NCI-H1105 (cell line): ENCODE measurements at regions not wholly inside any gene's neighbourhood (a gene's known extent, or its start where the extent isn't known, plus 50 kb on each side); places are given as distances from the start of the nearest gene placed in this dataset.

Source experiments
- DNase-seq: peaks from one replicate; lab custom pipeline; 2025; lab: John Stamatoyannopoulos, UW

- no peak for DNase-seq
Observed at GRCh38 chr4:123747016-123747415, 350.4 kb downstream of the SPRY1 start.

GRCh38 chr4:123748806-123749205, 352.2 kb downstream of the SPRY1 start:
- DNase-seq = no peak

- DNase-seq = no peak
Observed at GRCh38 chr4:123749383-123749782, 352.8 kb downstream of the SPRY1 start.

- DNase-seq = no peak
Observed at GRCh38 chr4:123750044-123750443, 353.4 kb downstream of the SPRY1 start.

GRCh38 chr4:123755655-123756054, 359.1 kb downstream of the SPRY1 start:
- DNase-seq = no peak

- no peak for DNase-seq
Observed at GRCh38 chr4:123767806-123768205, 371.2 kb downstream of the SPRY1 start.

- no peak for DNase-seq
Observed at GRCh38 chr4:123770884-123771283, 374.3 kb downstream of the SPRY1 start.

- no peak for DNase-seq
Observed at GRCh38 chr4:123776267-123776666, 379.7 kb downstream of the SPRY1 start.

- DNase-seq = no peak
Observed at GRCh38 chr4:123777373-123777772, 380.8 kb downstream of the SPRY1 start.

- DNase-seq = no peak
Observed at GRCh38 chr4:123783151-123783790, 386.7 kb downstream of the SPRY1 start.

GRCh38 chr4:123783921-123784320, 387.3 kb downstream of the SPRY1 start:
- no peak for DNase-seq

GRCh38 chr4:123784626-123785025, 388.0 kb downstream of the SPRY1 start:
- no peak for DNase-seq

- no peak for DNase-seq
Observed at GRCh38 chr4:123785538-123785937, 388.9 kb downstream of the SPRY1 start.

GRCh38 chr4:123786163-123786915, 389.7 kb downstream of the SPRY1 start:
- no peak for DNase-seq

- no peak for DNase-seq
Observed at GRCh38 chr4:123786920-123787319, 390.3 kb downstream of the SPRY1 start.

- no peak for DNase-seq
Observed at GRCh38 chr4:123787512-123788080, 391.0 kb downstream of the SPRY1 start.

- no peak for DNase-seq
Observed at GRCh38 chr4:123788577-123788976, 392.0 kb downstream of the SPRY1 start.

GRCh38 chr4:123790681-123791080, 394.1 kb downstream of the SPRY1 start:
- no peak for DNase-seq

- no peak for DNase-seq
Observed at GRCh38 chr4:123802082-123802645, 405.6 kb downstream of the SPRY1 start.

- no peak for DNase-seq
Observed at GRCh38 chr4:123802933-123803332, 406.3 kb downstream of the SPRY1 start.

- no peak for DNase-seq
Observed at GRCh38 chr4:123804196-123804721, 407.7 kb downstream of the SPRY1 start.

- DNase-seq = no peak
Observed at GRCh38 chr4:123806056-123806455, 409.5 kb downstream of the SPRY1 start.

GRCh38 chr4:123807187-123807586, 410.6 kb downstream of the SPRY1 start:
- DNase-seq = no peak
